Neural cell (in vitro differentiated cells): ENCODE measurements at regions not wholly inside any gene's neighbourhood (a gene's known extent, or its start where the extent isn't known, plus 50 kb on each side); places are given as distances from the start of the nearest gene placed in this dataset.

Source experiments
- H2AFZ ChIP-seq: fragments of 200-600, 300-800 bp; sonication (generic), shearing (Covaris generic); 2 replicates; pipeline ENCODE4 v1.6.0; 2014; ENCODE audit warnings: low read depth, mild to moderate bottlenecking, antibody characterized with exemption, low read length, moderate library complexity
- H3F3A ChIP-seq: fragments of 200-600 bp; shearing (Covaris generic); 2 replicates; pipeline ENCODE4 v1.6.1; 2016; ENCODE audit warnings: mild to moderate bottlenecking, moderate library complexity, mixed read lengths, antibody characterized with exemption, low read length; ENCODE audit not compliant: insufficient read depth, poor library complexity, severe bottlenecking
- H3K27ac ChIP-seq: fragments of 200-600, 300-800 bp; sonication (generic), shearing (Covaris generic); 2 replicates; pipeline ENCODE4 v1.5.1; 2014; ENCODE audit warnings: mild to moderate bottlenecking, low read length, moderate library complexity
- H3K27me3 ChIP-seq: fragments of 300-800, 200-600 bp; sonication (generic), shearing (Covaris generic); 2 replicates; pipeline ENCODE4 v1.6.0; 2014; ENCODE audit warnings: mild to moderate bottlenecking, low read depth, low read length, moderate library complexity; ENCODE audit not compliant: insufficient read depth
- H3K36me3 ChIP-seq: fragments of 300-800, 200-600 bp; sonication (generic), shearing (Covaris generic); 2 replicates; pipeline ENCODE4 v1.5.1; 2014; ENCODE audit warnings: mild to moderate bottlenecking, antibody characterized with exemption, low read length, moderate library complexity; ENCODE audit not compliant: insufficient read depth
- H3K4me2 ChIP-seq: fragments of 300-800, 200-600 bp; sonication (generic), shearing (Covaris generic); 2 replicates; pipeline ENCODE4 v1.6.0; 2014; ENCODE audit warnings: mild to moderate bottlenecking, low read length
- H3K4me3 ChIP-seq: fragments of 300-800, 200-600 bp; sonication (generic), shearing (Covaris generic); 2 replicates; pipeline ENCODE4 v1.5.1; 2014; ENCODE audit warnings: mild to moderate bottlenecking, low read length, moderate library complexity
- H3K79me2 ChIP-seq: fragments of 200-600 bp; shearing (Covaris generic); replicated peaks from 2 replicates; pipeline ENCODE4 v1.6.0; 2014; ENCODE audit warnings: mild to moderate bottlenecking, low read length, moderate library complexity; ENCODE audit not compliant: insufficient read depth
- H3K9ac ChIP-seq: fragments of 300-800, 200-600 bp; sonication (generic), shearing (Covaris generic); 2 replicates; pipeline ENCODE4 v1.6.1; 2016; ENCODE audit warnings: mild to moderate bottlenecking, low read length, mixed read lengths
- H3K9me2 ChIP-seq: fragments of 200-600 bp; shearing (Covaris generic); 2 replicates; pipeline ENCODE4 v1.6.1; 2016; ENCODE audit warnings: mild to moderate bottlenecking, low read length, mixed read lengths; ENCODE audit not compliant: insufficient read depth
- H3K9me3 ChIP-seq: fragments of 200-600, 300-800 bp; sonication (generic), shearing (Covaris generic); 2 replicates; pipeline ENCODE4 v1.6.1; 2016; ENCODE audit warnings: mild to moderate bottlenecking, mixed run types, low read length, moderate library complexity, mixed read lengths
- H4K20me1 ChIP-seq: fragments of 200-600 bp; shearing (Covaris generic); 2 replicates; pipeline ENCODE4 v1.6.1; 2016; ENCODE audit warnings: mild to moderate bottlenecking, mixed run types; ENCODE audit not compliant: insufficient read depth
- EP300 ChIP-seq: fragments of 450-650 bp; conservative IDR thresholded peaks from 2 replicates; pipeline ENCODE4 v1.6.1; 2014; ENCODE audit warnings: antibody characterized with exemption, mild to moderate bottlenecking, moderate library complexity; ENCODE audit not compliant: poor library complexity, severe bottlenecking
- EZH2 ChIP-seq: fragments of 200-600, 300-800 bp; shearing (Covaris generic), sonication (generic); IDR thresholded peaks from 2 replicates; pipeline ENCODE4 v1.6.1; 2014; ENCODE audit warnings: antibody characterized with exemption, low read length, borderline replicate concordance, mild to moderate bottlenecking; ENCODE audit not compliant: insufficient read depth, poor library complexity, severe bottlenecking
- MXI1 ChIP-seq: fragments of 450-650 bp; conservative IDR thresholded peaks from 2 replicates; pipeline ENCODE4 v1.6.1; 2014; ENCODE audit warnings: antibody characterized with exemption, mild to moderate bottlenecking; ENCODE audit not compliant: poor library complexity, severe bottlenecking
- POLR2AphosphoS5 ChIP-seq: IDR thresholded peaks from 2 replicates; pipeline ENCODE4 v1.6.1; 2012
- RAD21 ChIP-seq: fragments of 450-650 bp; conservative IDR thresholded peaks from 2 replicates; pipeline ENCODE4 v1.6.1; 2014; ENCODE audit warnings: antibody characterized with exemption, mild to moderate bottlenecking, moderate library complexity
- SMC3 ChIP-seq: fragments of 450-650 bp; conservative IDR thresholded peaks from 2 replicates; pipeline ENCODE4 v1.6.1; 2014; ENCODE audit warnings: antibody characterized with exemption, mild to moderate bottlenecking, moderate library complexity; ENCODE audit not compliant: poor library complexity
- TAF1 ChIP-seq: IDR thresholded peaks from 2 replicates; pipeline ENCODE4 v1.6.1; 2012; ENCODE audit warnings: low read depth
- TF ChIP-seq, protein P1 (sequence below): fragments of 450-650 bp; IDR thresholded peaks from 2 replicates; pipeline ENCODE4 v1.5.1; 2014; ENCODE audit warnings: antibody characterized with exemption, mild to moderate bottlenecking, moderate library complexity; ENCODE audit not compliant: poor library complexity, severe bottlenecking
- TF ChIP-seq, protein P2 (sequence below): IDR thresholded peaks from 2 replicates; pipeline ENCODE4 v1.6.1; 2012; ENCODE audit warnings: borderline replicate concordance

GRCh38 chr3:36215241-36215640 is 165.1 kb upstream of the STAC start:
- no peak for TF ChIP-seq EZH2
- TF ChIP-seq, protein P1, sequence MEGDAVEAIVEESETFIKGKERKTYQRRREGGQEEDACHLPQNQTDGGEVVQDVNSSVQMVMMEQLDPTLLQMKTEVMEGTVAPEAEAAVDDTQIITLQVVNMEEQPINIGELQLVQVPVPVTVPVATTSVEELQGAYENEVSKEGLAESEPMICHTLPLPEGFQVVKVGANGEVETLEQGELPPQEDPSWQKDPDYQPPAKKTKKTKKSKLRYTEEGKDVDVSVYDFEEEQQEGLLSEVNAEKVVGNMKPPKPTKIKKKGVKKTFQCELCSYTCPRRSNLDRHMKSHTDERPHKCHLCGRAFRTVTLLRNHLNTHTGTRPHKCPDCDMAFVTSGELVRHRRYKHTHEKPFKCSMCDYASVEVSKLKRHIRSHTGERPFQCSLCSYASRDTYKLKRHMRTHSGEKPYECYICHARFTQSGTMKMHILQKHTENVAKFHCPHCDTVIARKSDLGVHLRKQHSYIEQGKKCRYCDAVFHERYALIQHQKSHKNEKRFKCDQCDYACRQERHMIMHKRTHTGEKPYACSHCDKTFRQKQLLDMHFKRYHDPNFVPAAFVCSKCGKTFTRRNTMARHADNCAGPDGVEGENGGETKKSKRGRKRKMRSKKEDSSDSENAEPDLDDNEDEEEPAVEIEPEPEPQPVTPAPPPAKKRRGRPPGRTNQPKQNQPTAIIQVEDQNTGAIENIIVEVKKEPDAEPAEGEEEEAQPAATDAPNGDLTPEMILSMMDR: no peak
- no peak for TF ChIP-seq POLR2AphosphoS5
- no peak for TF ChIP-seq RAD21
- no peaks in the 10 kb centered on the region for H3K36me3 ChIP-seq
- H3K4me3 ChIP-seq: no peak overlapping the region
- no peaks in the 10 kb centered on the region for H3K27me3 ChIP-seq
- no peaks in the 10 kb centered on the region for H3K9me2 ChIP-seq
- H3F3A ChIP-seq: peaks cover 6% of the 10 kb centered on the region
- H3K9ac ChIP-seq: no peak overlapping the region
- no peaks in the 10 kb centered on the region for H4K20me1 ChIP-seq
- H3K79me2 ChIP-seq: no peaks in the 10 kb centered on the region
- no peak overlapping the region for H3K4me2 ChIP-seq
- no peak overlapping the region for H2AFZ ChIP-seq
- no peaks in the 10 kb centered on the region for H3K9me3 ChIP-seq
- no peak overlapping the region for H3K27ac ChIP-seq

DNA sequence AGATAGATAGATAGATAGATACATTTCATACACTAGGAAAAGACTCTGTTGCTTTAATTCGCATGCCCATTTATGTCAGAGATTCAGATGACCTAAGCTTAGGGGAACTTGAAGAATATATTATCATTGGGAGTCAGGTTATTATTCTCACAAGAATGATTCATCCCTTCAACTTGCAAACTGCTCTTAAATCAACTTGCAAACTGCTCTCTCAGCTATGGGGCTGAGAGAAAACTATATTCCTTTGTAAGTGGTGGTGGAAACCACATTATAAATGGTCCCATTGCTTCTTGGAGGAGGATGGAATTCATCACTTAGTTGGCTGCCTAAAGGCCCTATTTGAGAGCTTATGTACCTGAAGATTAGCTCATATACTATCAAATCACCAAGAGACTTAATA is 160.9 kb upstream of the STAC start:
- H2AFZ ChIP-seq: no peak overlapping the region
- no peaks in the 10 kb centered on the region for H3K79me2 ChIP-seq
- H3K27ac ChIP-seq: peak overlapping the region; percentile 75
- H4K20me1 ChIP-seq: no peaks in the 10 kb centered on the region
- TF ChIP-seq EP300 (no peak), POLR2AphosphoS5 (no peak), SMC3 (no peak)
- H3F3A ChIP-seq: peaks cover 6% of the 10 kb centered on the region
- no peaks in the 10 kb centered on the region for H3K27me3 ChIP-seq
- no peaks in the 10 kb centered on the region for H3K9me2 ChIP-seq
- H3K4me3 ChIP-seq: peak overlapping the region; percentile 8
- no peaks in the 10 kb centered on the region for H3K9me3 ChIP-seq
- peak overlapping the region; percentile 11 for H3K9ac ChIP-seq
- peak overlapping the region; percentile 22 for H3K4me2 ChIP-seq
- H3K36me3 ChIP-seq: no peaks in the 10 kb centered on the region

DNA sequence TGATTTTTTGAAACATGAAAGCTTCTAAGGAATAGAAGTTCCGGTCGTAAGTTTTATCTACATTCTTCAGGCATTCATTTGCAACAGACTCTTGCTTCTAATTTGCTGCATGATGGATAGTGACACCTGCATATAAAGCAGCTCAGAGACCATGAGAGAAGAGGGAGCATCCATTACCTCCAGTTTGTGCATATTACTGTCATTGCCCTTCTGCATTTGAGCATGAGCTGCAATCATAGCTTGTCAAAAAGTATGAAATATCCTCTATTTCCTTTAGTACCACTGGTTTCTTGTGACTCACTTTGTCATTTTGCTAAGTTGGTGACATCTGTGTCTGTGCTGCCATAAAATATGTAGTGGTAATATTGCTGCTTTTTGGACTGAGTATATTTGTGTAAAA is 160.1 kb upstream of the STAC start:
- H3K4me3 ChIP-seq: peak overlapping the region; percentile 1
- no peak overlapping the region for H2AFZ ChIP-seq
- TF ChIP-seq SMC3 (peak; percentile 16), EP300 (peak; percentile 97), EZH2 (no peak), RAD21 (peak; percentile 24), MXI1 (no peak), POLR2AphosphoS5 (peak; percentile 86), TAF1 (no peak)
- TF ChIP-seq, protein P2, sequence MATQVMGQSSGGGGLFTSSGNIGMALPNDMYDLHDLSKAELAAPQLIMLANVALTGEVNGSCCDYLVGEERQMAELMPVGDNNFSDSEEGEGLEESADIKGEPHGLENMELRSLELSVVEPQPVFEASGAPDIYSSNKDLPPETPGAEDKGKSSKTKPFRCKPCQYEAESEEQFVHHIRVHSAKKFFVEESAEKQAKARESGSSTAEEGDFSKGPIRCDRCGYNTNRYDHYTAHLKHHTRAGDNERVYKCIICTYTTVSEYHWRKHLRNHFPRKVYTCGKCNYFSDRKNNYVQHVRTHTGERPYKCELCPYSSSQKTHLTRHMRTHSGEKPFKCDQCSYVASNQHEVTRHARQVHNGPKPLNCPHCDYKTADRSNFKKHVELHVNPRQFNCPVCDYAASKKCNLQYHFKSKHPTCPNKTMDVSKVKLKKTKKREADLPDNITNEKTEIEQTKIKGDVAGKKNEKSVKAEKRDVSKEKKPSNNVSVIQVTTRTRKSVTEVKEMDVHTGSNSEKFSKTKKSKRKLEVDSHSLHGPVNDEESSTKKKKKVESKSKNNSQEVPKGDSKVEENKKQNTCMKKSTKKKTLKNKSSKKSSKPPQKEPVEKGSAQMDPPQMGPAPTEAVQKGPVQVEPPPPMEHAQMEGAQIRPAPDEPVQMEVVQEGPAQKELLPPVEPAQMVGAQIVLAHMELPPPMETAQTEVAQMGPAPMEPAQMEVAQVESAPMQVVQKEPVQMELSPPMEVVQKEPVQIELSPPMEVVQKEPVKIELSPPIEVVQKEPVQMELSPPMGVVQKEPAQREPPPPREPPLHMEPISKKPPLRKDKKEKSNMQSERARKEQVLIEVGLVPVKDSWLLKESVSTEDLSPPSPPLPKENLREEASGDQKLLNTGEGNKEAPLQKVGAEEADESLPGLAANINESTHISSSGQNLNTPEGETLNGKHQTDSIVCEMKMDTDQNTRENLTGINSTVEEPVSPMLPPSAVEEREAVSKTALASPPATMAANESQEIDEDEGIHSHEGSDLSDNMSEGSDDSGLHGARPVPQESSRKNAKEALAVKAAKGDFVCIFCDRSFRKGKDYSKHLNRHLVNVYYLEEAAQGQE: no peak
- TF ChIP-seq, protein P1: no peak
- H3F3A ChIP-seq: peaks cover 6% of the 10 kb centered on the region
- peak overlapping the region; percentile 10 for H3K9ac ChIP-seq
- no peaks in the 10 kb centered on the region for H3K27me3 ChIP-seq
- H3K79me2 ChIP-seq: no peaks in the 10 kb centered on the region
- no peaks in the 10 kb centered on the region for H3K9me2 ChIP-seq
- H3K36me3 ChIP-seq: no peaks in the 10 kb centered on the region
- H3K4me2 ChIP-seq: no peak overlapping the region
- no peaks in the 10 kb centered on the region for H3K9me3 ChIP-seq
- peak overlapping the region; percentile 75 for H3K27ac ChIP-seq
- no peaks in the 10 kb centered on the region for H4K20me1 ChIP-seq
